ENCODE measurements at regions not wholly inside any gene's neighbourhood (a gene's known extent, or its start where the extent isn't known, plus 50 kb on each side); places are given as distances from the start of the nearest gene placed in this dataset.

DNA sequence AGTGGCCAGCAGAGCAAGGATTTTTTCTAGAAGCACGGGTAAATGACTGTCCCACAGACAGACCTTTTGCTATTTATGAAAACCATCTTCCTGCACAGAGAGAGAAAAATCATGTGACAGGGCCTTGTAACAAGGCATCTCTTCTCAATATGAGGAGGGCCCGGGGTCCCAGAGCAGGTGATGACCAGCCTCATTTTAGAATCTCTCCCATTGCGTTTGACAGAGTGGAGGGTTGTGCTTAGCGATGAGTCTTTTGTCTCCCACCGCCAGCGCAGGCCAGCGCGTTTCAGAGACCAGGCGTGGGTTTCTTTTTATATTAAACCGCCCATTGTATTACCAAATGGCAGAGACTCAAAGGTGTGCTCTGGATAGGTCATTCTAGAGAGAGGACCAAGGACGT is 97.4 kb upstream of the UBL3 start:
- no peak overlapping the region for H3K14ac ChIP-seq (ENCODE audit: low read length in 2 of 2)
- peak overlapping the region in 1 of 2 experiments; percentile 31 for H2BK12ac ChIP-seq (ENCODE audit: low read length in 2 of 2)
- no peak overlapping the region for H2AFZ ChIP-seq (ENCODE audit: low read depth, low read length)
- no peaks in the 10 kb centered on the region for H3K4me1 ChIP-seq (ENCODE audit: control insufficient read depth, insufficient read depth, low read depth, low read length)
- no peak overlapping the region for H3K4me3 ChIP-seq (ENCODE audit: insufficient read depth in 1 of 2, low read depth in 1 of 2, low read length in 2 of 2)
- peak overlapping the region; percentile 10 for H4K8ac ChIP-seq (ENCODE audit: low read length)
- no peak overlapping the region for H3K4me2 ChIP-seq (ENCODE audit: low read length, poor library complexity, severe bottlenecking)
- H3K27ac ChIP-seq (ENCODE audit: low read length, poor library complexity, severe bottlenecking) = no peak overlapping the region
- H2BK15ac ChIP-seq (ENCODE audit: low read depth, poor library complexity, severe bottlenecking) = no peak overlapping the region
- no peak overlapping the region for H2BK5ac ChIP-seq (ENCODE audit: low read depth, low read length, poor library complexity, severe bottlenecking)
- no peaks in the 10 kb centered on the region for H3K79me1 ChIP-seq (replicated peaks; ENCODE audit: low read length, poor library complexity, severe bottlenecking)
- no peak overlapping the region for H2AK5ac ChIP-seq (ENCODE audit: low read length, severe bottlenecking)
- no peaks in the 10 kb centered on the region for H3K9me3 ChIP-seq (ENCODE audit: control insufficient read depth, low read length)
- 88% methylated on average over 11 of the region's 11 CpGs for WGBS
- H3K23ac ChIP-seq (ENCODE audit: low read length in 2 of 2) = no peak overlapping the region
- H3K36me3 ChIP-seq (ENCODE audit: control insufficient read depth in 1 of 2, insufficient read depth in 2 of 2, low read depth in 1 of 2, low read length in 2 of 2) = no peaks in the 10 kb centered on the region
- H3K9ac ChIP-seq (ENCODE audit: low read length) = no peak overlapping the region
- no peak for DNase-seq
- H4K91ac ChIP-seq (ENCODE audit: low read length) = no peak overlapping the region
- H3K4ac ChIP-seq (ENCODE audit: low read depth in 1 of 2, low read length in 2 of 2) = no peak overlapping the region
- peaks cover 11 to 22% of the 10 kb centered on the region in 2 experiments for H3K27me3 ChIP-seq (ENCODE audit: control insufficient read depth in 1 of 2, insufficient read depth in 1 of 2, low read length in 2 of 2)
- no peak overlapping the region for H2BK120ac ChIP-seq (ENCODE audit: low read depth, low read length)
- peak overlapping the region in 1 of 2 experiments; percentile 48 for H3K18ac ChIP-seq (ENCODE audit: low read depth in 1 of 2, low read length in 2 of 2)

- H3K23ac ChIP-seq (ENCODE audit: low read length in 2 of 2) = no peak overlapping the region
- no peak overlapping the region for H2BK15ac ChIP-seq (ENCODE audit: low read depth, poor library complexity, severe bottlenecking)
- no peaks in the 10 kb centered on the region for H3K4me1 ChIP-seq (ENCODE audit: control insufficient read depth, insufficient read depth, low read depth, low read length)
- no peaks in the 10 kb centered on the region for H3K36me3 ChIP-seq (ENCODE audit: control insufficient read depth in 1 of 2, insufficient read depth in 2 of 2, low read depth in 1 of 2, low read length in 2 of 2)
- no peaks in the 10 kb centered on the region for H3K9me3 ChIP-seq (ENCODE audit: control insufficient read depth, low read length)
- no peak overlapping the region for H2AK5ac ChIP-seq (ENCODE audit: low read length, severe bottlenecking)
- no peak overlapping the region for H4K91ac ChIP-seq (ENCODE audit: low read length)
- no peaks in the 10 kb centered on the region for H3K79me1 ChIP-seq (replicated peaks; ENCODE audit: low read length, poor library complexity, severe bottlenecking)
- no peak overlapping the region for H3K4ac ChIP-seq (ENCODE audit: low read depth in 1 of 2, low read length in 2 of 2)
- peaks cover 14 to 22% of the 10 kb centered on the region in 2 experiments for H3K27me3 ChIP-seq (ENCODE audit: control insufficient read depth in 1 of 2, insufficient read depth in 1 of 2, low read length in 2 of 2)
- no peak overlapping the region for H3K4me3 ChIP-seq (ENCODE audit: insufficient read depth in 1 of 2, low read depth in 1 of 2, low read length in 2 of 2)
- no peak overlapping the region for H3K4me2 ChIP-seq (ENCODE audit: low read length, poor library complexity, severe bottlenecking)
- H3K27ac ChIP-seq (ENCODE audit: low read length, poor library complexity, severe bottlenecking) = no peak overlapping the region
- no peak overlapping the region for H4K8ac ChIP-seq (ENCODE audit: low read length)
- no peak overlapping the region for H3K18ac ChIP-seq (ENCODE audit: low read depth in 1 of 2, low read length in 2 of 2)
- DNase-seq = no peak
- no peak overlapping the region for H3K9ac ChIP-seq (ENCODE audit: low read length)
- no peak overlapping the region for H2BK12ac ChIP-seq (ENCODE audit: low read length in 2 of 2)
- no peak overlapping the region for H2BK5ac ChIP-seq (ENCODE audit: low read depth, low read length, poor library complexity, severe bottlenecking)
- 75% methylated on average over 6 of the region's 6 CpGs for WGBS
- H2BK120ac ChIP-seq (ENCODE audit: low read depth, low read length) = no peak overlapping the region
- H3K14ac ChIP-seq (ENCODE audit: low read length in 2 of 2) = no peak overlapping the region
- H2AFZ ChIP-seq (ENCODE audit: low read depth, low read length) = no peak overlapping the region
Measured at GRCh38 chr13:29946093-29946492, 95.7 kb upstream of the UBL3 start.

- no peaks in the 10 kb centered on the region for H3K79me1 ChIP-seq (replicated peaks; ENCODE audit: low read length, poor library complexity, severe bottlenecking)
- no peaks in the 10 kb centered on the region for H3K9me3 ChIP-seq (ENCODE audit: control insufficient read depth, low read length)
- H4K8ac ChIP-seq (ENCODE audit: low read length) = no peak overlapping the region
- no peak overlapping the region for H4K91ac ChIP-seq (ENCODE audit: low read length)
- H3K27me3 ChIP-seq (ENCODE audit: control insufficient read depth in 1 of 2, insufficient read depth in 1 of 2, low read length in 2 of 2) = peaks cover 9 to 10% of the 10 kb centered on the region in 2 experiments
- no peak overlapping the region for H2AK5ac ChIP-seq (ENCODE audit: low read length, severe bottlenecking)
- no peak overlapping the region for H2BK15ac ChIP-seq (ENCODE audit: low read depth, poor library complexity, severe bottlenecking)
- no peak overlapping the region for H2BK12ac ChIP-seq (ENCODE audit: low read length in 2 of 2)
- H3K9ac ChIP-seq (ENCODE audit: low read length) = no peak overlapping the region
- H2AFZ ChIP-seq (ENCODE audit: low read depth, low read length) = no peak overlapping the region
- no peak overlapping the region for H3K4ac ChIP-seq (ENCODE audit: low read depth in 1 of 2, low read length in 2 of 2)
- no peak for DNase-seq
- H2BK120ac ChIP-seq (ENCODE audit: low read depth, low read length) = no peak overlapping the region
- no peak overlapping the region for H3K4me3 ChIP-seq (ENCODE audit: insufficient read depth in 1 of 2, low read depth in 1 of 2, low read length in 2 of 2)
- H2BK5ac ChIP-seq (ENCODE audit: low read depth, low read length, poor library complexity, severe bottlenecking) = no peak overlapping the region
- no peak overlapping the region for H3K4me2 ChIP-seq (ENCODE audit: low read length, poor library complexity, severe bottlenecking)
- no peak overlapping the region for H3K27ac ChIP-seq (ENCODE audit: low read length, poor library complexity, severe bottlenecking)
- no peaks in the 10 kb centered on the region for H3K4me1 ChIP-seq (ENCODE audit: control insufficient read depth, insufficient read depth, low read depth, low read length)
- 71% methylated on average over 6 of the region's 8 CpGs for WGBS
- no peak overlapping the region for H3K14ac ChIP-seq (ENCODE audit: low read length in 2 of 2)
- H3K23ac ChIP-seq (ENCODE audit: low read length in 2 of 2) = no peak overlapping the region
- H3K36me3 ChIP-seq (ENCODE audit: control insufficient read depth in 1 of 2, insufficient read depth in 2 of 2, low read depth in 1 of 2, low read length in 2 of 2) = no peaks in the 10 kb centered on the region
- H3K18ac ChIP-seq (ENCODE audit: low read depth in 1 of 2, low read length in 2 of 2) = no peak overlapping the region
Measured at GRCh38 chr13:29943686-29944085, 93.3 kb upstream of the UBL3 start.

GRCh38 chr13:29943273-29943672 is 92.9 kb upstream of the UBL3 start:
- no peak overlapping the region for H3K18ac ChIP-seq (ENCODE audit: low read depth in 1 of 2, low read length in 2 of 2)

More at GRCh38 chr13:29943273-29943672, 92.9 kb upstream of the UBL3 start:
- DNase-seq = no peak
- Histone ChIP-seq H3K27me3 (ENCODE audit: control insufficient read depth in 1 of 2, insufficient read depth in 1 of 2, low read length in 2 of 2) (peaks cover 7% of the 10 kb centered on the region in 2 experiments), H3K9me3 (ENCODE audit: control insufficient read depth, low read length) (no peaks in the 10 kb centered on the region), H3K23ac (ENCODE audit: low read length in 2 of 2) (no peak overlapping the region), H3K79me1 (replicated peaks; ENCODE audit: low read length, poor library complexity, severe bottlenecking) (no peaks in the 10 kb centered on the region), H3K4ac (ENCODE audit: low read depth in 1 of 2, low read length in 2 of 2) (no peak overlapping the region), H3K14ac (ENCODE audit: low read length in 2 of 2) (no peak overlapping the region), H2AFZ (ENCODE audit: low read depth, low read length) (no peak overlapping the region), H3K9ac (ENCODE audit: low read length) (no peak overlapping the region), H2BK120ac (ENCODE audit: low read depth, low read length) (no peak overlapping the region), H4K8ac (ENCODE audit: low read length) (no peak overlapping the region), H3K4me1 (ENCODE audit: control insufficient read depth, insufficient read depth, low read depth, low read length) (no peaks in the 10 kb centered on the region), H3K4me2 (ENCODE audit: low read length, poor library complexity, severe bottlenecking) (no peak overlapping the region), H4K91ac (ENCODE audit: low read length) (no peak overlapping the region), H3K36me3 (ENCODE audit: control insufficient read depth in 1 of 2, insufficient read depth in 2 of 2, low read depth in 1 of 2, low read length in 2 of 2) (no peaks in the 10 kb centered on the region), H2AK5ac (ENCODE audit: low read length, severe bottlenecking) (no peak overlapping the region), H2BK12ac (ENCODE audit: low read length in 2 of 2) (no peak overlapping the region), H3K27ac (ENCODE audit: low read length, poor library complexity, severe bottlenecking) (no peak overlapping the region), H2BK15ac (ENCODE audit: low read depth, poor library complexity, severe bottlenecking) (no peak overlapping the region), H2BK5ac (ENCODE audit: low read depth, low read length, poor library complexity, severe bottlenecking) (no peak overlapping the region), H3K4me3 (ENCODE audit: insufficient read depth in 1 of 2, low read depth in 1 of 2, low read length in 2 of 2) (no peak overlapping the region)
- 38% methylated on average over 1 of the region's 2 CpGs for WGBS

All from mesenchymal stem cell (in vitro differentiated cells and primary cell).